GM21381 (cell line): ENCODE measurements at regions not wholly inside any gene's neighbourhood (a gene's known extent, or its start where the extent isn't known, plus 50 kb on each side); places are given as distances from the start of the nearest gene placed in this dataset.

Source experiments
- ATAC-seq: cut with Tn5 transposase; IDR thresholded peaks from one replicate; pipeline ENCODE4 v1.9.1; 2021; ENCODE audit warnings: mild to moderate bottlenecking, moderate library complexity; ENCODE audit not compliant: unreplicated experiment

DNA sequence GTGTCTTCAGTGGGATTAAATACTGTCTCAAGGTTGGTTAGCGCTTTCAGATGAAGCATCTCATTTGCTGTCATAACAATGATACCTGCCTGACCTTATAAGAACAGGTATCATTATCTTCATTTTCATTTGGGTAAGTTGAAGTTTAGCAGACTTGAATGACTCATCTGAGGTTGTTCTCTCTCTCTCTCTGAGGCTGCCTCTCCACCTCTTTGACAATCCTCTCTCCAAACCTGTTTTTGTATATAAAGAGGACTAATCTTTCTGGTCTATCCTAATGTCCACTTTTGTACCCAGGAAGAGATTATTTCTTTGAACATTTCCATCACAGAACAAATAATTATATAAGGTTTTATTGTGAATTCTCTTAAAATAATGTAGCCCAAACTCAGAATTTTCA, 291.4 kb downstream of the KLF6 start:
- ATAC-seq, result no peak

DNA sequence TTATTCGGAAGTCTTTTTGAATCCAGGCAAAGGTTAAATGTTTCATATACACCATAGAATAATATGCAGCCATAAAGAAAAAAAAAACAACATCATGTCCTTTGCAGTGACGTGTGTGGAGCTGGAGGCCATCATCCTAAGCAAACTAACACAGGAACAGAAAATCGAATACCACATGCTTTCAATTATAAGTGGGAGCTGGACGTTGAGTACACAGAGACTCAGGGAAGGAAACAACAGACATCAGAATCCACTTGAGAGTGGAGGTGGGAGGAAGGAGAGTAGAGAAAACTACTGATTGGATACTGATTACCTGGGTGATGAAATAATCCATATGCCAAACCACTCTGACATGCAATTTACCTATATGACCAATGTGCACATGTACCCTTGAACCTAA, 293.4 kb downstream of the KLF6 start:
- no peak for ATAC-seq

DNA sequence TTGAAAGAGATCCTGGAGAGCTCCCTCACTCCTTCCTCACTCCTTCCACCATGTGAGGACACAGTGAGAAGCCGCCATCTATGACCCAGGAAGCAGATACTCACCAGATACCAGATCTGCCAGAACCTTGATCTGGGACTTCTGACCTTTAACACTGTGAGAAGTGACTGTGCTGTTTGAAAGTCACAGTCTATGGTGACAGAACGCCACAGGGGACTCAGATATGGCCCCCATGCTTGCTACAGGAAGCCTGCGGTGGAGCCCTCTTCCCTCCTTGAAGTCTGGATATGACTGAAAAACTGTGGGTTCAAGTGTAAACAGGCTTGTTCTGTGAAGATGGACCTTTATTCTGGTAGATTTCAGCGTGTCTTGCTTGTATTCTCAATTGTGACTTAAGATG, 297.8 kb downstream of the KLF6 start:
- ATAC-seq, result no peak

DNA sequence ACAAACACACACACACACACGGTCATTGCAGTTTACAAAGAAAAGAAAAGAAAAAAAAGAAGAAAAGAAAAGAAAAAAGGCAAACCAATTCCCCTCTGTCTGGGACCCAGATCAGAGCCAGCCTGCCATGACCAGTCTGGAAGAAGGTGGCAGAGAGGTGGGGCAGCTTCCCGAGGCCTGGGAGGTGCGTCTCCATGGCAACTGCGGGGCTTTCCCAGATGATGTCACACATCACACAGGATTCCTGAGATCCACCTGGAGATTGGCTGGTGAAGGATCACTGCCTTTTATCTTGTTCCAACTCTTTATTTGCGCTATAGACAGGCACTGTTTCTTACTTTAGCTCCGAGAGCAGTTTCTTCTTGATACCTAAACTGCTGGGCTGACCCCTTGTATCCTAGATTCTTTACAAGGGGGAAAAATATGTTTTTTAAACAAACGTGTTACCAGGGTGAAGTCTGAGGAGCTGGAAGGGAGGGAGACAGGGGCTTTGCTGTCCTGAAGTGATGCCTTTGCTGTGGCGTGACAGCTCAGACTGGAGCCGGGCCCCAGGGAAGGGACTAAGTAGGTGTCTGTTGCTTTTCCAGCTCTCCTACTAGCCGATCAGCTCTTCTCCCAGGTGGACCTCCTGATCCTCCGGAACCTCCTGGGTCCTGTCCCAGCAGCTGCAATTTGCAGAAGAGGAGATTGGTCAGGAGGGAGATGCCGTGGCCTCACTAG, 298.5 kb downstream of the KLF6 start:
- no peak for ATAC-seq

DNA sequence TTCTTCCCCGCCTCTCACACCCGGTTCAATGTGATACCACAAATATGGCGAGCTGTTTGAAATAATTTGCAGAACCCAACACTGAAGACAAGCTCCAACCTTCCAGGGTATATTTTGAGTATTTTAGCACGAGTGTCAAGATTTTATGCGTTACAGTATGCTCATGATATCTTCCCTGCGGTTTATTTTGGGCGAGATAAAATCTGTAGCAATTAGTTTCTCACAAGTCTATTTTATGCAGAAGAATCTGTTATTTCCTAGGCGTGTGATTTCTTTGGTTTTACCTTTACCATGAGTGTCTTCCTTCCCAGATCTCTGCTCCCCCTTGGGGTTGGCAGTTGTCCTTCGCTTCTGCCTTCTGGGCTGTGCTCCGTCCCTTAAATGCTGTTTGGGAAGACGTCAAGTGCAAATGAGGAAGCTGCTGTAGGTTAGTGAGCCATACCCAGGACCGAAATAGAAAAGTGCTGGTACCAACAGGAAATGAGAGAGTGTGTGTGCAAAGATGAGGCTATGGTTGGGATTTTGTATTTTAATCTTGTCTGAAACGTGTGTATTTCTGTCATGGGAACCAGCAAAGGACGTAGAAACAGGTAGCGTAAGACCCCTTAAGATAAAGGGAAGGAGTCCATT, 299.8 kb downstream of the KLF6 start:
- ATAC-seq, result no peak

DNA sequence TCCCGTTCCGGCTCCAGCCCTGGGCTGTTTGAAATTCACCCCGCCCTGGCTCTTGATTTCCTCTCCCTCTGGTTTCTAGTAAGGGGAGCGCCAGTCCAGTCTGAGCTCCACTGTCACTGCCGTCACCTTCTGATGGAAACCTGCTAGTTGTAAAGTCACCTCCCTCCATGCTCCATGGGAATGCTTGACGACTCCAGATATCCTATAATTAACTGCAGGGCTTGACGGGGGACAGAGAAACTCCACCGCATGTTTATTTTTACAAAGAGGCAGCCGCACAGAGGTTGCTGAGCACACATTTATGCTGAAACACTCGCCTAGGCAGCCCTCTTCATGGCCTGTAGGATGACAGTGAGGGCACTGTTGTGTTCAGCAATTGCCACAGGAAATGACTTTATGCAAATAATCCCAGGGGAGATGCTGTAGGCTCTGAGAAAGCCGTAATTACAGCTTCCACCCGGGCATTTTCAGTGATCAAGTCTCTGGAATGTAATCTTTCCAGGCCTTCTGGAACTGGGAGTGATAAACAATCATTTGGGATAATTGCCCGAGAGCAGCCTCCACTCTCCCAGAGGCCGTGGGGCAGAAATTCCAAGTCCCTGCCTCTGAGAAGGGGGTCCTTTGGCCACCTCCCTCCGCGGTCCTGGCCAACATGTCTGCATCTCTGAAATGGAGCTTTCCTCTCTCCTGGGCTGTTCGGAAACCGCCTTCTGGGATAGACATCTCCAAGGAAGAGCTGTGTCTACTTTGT, 300.5 kb downstream of the KLF6 start:
- ATAC-seq, result peak; percentile 77

DNA sequence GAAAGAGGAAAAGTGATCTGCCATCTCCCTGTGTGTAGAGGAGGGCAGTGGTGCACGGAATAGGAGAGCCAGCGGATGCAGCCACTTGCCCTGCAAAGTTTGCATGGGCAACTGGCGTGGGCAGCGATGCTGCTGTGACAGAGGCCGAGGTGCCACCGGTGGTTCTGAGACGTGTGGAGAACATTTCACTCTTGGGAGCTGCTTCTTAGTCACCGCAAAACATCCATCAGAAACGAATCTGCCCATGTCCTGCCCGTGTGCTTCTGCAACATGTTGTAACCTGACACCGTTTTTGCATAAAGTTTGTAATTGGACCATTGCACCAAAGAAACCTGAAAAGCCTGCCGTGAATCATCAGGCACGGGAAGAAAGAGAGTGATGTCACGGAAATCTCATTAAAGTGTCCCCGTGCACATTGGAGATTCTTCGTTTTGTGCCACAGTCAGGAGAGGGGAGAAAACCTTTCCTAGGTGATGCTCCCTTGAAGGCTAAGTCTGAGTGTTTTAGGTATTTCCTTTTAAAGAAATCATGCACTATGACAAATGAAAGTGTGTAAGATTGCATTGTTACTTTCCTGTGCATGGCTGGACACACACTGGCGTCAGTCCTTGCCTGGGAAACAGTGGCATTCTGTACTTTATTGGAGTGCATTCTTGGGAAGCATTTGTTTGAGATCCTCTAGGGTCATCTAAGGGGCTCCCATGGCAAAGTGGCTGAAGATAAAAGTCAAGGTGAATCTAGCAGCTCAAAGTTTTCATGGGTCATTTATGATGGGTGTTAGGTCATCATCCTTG, 302.6 kb downstream of the KLF6 start:
- ATAC-seq, result peak; percentile 35

DNA sequence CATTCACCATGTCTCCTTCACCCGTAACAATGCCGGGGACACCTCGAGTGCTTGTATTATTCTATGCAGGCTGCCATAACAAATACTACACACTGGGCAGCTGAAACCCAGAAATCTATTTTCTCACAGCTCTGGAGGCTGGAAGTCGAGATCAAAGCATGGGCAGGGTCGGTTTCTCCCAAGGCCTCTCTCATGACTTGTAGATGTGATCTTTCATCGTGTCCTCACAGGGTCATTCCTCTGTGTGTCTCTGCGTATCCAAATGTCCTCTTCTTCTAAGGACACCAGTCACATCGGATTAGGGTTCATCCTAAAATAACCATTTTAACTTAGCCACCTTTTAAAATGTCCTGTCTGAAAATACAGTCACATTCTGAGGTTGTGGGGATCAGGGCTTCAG, 303.5 kb downstream of the KLF6 start:
- ATAC-seq, result no peak

DNA sequence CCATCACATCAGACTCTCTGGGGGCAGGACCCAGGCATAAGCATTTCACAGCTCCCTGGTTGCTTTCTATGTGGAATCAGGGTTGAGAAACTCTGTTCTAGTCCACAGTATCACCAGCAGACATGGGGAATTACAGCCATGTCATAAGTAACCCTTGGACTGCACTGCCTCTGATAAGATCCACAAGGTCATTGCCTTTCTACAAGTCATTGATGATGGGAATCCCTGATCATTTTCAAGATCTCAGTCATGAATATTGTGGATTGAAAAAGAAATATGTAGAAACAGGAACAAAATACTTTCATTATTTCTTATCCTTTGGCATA, 304.1 kb downstream of the KLF6 start:
- ATAC-seq, result no peak

DNA sequence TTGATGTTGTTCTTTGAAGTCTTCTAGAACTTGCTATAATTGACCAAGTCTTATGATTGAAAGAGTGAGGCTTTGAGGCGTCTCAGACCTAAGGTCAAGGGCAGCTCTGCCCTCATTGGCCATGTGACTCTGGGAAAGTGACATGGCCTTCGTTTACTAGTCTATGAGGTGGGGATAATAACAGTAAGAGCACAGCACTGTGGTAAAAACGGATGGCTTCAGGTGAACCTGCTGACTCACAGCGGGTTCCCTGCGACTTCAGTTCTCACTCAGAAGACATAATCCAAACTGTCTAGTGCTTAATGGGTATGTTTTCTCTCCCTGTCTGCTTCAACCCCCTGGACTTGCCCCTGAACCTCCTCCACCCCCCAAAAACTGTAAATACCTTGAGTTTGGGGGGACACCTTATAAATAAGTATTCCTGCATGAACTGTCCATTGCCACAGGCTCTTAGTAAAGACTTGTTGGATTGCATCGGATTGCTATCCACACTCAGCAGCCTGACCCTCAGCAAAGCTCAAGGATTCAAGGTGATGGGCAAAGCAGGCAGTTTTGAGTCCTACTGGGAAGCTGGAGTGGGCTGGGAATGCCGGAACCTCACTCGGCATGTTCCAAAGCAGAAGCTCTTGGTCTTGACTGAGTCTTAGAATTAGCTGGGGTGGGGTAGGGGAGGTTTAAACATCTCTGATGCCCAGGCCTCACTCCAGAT, 304.6 kb downstream of the KLF6 start:
- ATAC-seq, result no peak

DNA sequence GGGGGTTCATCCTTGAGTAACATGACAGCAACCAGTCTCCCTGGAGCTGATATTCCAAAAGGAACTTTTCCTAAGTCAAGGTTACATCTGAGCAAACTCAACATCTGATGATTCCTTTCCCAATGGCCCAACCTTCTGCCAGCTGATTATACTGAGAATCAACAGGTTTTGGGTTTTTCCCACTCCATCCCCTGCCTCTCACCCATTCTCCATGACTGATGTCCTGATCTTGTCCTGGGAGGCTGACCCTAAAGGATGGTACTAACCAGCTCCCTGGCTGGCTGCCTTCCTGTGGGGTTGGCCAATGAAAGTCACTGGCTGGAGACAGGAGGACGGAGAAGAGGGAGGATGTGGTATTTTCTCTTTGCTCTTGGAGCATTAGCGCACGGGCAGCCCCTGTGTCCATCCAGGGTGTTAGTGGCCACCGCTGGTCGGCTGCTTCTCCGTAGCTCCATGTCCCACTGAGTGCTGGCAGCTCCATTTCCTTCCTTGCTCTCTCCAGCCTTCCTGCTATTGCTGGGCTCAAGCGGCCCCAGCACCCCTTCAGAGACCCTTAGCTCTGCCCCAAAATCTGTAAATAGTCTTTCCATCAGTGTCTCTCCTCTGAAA, 306.2 kb upstream of the PITRM1 start:
- no peak for ATAC-seq

DNA sequence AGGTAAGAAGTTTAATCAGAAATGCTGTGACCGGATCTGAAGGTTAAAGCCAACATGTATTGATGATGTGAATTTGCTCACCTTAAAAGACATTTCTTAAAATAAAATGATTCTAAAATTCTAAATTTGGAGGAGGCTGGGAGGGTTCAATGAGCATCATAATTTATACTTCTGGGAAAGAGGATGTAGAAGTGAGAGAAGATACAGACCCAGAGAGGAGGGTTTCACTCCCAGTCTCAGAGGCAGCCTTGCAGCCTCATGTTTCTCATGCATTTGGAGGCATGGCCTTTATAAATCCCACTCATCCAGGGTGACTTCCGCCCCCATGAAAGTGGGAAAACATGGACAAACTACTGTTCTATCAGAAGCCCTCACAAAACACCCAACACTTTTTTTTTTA, 305.6 kb upstream of the PITRM1 start:
- peak; percentile 55 for ATAC-seq

DNA sequence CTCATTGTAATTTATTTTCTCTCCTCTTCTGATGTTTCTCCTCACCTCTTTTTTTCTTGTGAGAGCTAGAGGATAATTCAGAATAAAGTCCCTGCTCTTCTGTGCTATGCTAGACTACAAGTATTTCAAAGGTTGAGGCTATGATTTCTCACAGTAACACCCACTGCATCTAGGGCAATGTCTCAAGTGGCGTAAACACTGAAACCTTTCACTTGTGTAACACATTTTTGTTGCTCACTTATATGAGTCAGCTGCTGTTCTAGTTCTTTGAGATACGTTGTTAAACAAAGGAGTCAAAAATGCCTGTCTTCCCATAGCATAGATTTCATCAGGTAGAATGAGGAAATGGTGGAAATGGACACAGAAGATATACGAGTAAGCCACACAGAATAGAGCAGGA, 305.1 kb upstream of the PITRM1 start:
- ATAC-seq, result peak; percentile 46

DNA sequence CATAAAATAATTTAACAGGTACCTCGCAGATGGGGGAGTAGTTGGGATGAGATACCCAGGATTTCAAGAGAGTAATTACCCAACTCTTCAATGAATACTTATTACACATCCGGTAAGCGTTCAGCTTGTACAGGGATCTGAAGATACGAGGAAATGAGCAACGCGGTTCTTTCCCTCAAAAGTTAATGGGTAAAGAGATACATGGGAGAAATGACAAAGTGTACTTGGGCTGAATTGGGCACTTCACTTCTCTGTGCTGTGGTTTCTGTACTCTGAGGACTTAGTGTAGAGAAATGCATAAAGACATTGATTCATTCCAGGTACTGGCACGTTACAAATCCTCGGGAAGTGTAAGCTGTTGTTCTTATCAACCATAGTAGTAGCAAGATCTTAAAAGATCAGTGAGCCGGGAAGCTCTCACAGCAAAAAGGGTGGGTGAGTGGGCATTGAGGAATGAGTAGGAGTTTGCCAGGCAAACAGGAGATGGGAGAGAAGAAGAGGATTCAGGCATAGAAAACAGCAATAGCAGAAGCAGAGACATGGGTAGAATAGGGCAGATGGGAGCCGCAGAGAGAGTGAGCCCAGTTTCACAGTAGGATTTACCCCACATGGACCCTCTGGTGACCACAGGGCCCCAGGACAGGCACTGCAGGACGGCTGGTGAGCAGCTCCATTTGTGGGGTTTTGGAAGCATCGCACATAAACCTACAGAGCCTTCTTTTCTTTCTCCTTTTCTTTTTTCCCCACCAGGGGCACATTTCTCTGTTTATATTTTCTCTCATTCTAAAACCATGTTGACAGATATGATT, 304.3 kb upstream of the PITRM1 start:
- ATAC-seq, result no peak

DNA sequence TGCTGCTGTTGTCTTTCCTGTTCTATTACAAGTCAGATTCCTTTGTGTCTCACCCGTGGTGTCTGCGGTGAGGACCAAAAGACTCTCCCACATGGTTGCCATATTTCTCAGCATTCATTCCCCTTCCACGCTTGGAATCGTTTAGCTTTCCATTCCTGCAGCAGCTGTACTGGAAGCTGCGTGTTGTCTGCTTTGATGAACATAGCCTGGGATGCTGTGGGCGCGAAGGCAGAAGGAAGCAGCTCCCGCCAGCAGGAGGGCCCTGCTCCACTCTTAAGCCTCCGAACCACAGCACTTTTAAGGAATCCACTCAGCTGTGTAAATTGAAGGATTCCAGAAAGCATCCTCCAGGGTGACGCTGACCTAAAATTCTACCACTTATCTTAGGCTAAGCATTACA, 303.6 kb upstream of the PITRM1 start:
- ATAC-seq, result no peak

DNA sequence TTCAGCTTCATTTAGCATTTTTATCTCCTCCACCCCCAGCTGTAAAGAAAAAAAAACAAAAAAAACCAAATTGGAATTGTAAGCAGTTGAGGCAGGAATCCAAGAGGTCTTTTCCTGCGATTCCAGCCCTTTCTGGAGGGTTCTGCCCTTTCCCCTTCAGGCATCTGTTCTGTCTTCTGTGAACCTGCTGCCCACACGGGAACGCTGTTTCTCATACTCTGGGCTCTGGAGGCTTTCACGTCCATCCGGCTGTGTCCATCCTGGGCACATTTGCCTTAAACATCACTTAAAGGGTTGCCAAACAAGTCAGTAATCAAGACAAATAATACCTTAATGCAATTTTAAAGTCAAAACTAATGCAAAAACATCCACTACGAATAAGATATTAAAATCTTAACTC, 302.8 kb upstream of the PITRM1 start:
- ATAC-seq, result no peak

DNA sequence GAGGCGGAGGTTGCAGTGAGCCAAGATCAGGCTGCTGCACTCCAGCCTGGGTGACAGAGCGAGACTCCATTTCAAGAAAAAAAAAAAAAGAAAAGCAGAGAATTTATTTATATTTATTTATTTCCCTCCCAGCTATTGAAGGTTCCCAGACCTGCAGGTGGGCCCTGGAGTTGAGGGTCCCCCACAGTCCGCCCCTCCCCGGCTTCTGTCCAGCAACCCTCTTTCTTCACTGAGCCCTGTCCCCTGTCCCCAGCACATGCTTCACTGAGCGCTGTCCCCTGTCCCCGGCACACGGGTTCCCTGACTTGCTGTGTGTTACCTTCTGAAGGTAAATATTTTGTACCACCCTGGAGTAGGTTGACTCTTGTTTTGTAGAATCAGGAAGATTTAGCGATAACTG, 301.7 kb upstream of the PITRM1 start:
- no peak for ATAC-seq

DNA sequence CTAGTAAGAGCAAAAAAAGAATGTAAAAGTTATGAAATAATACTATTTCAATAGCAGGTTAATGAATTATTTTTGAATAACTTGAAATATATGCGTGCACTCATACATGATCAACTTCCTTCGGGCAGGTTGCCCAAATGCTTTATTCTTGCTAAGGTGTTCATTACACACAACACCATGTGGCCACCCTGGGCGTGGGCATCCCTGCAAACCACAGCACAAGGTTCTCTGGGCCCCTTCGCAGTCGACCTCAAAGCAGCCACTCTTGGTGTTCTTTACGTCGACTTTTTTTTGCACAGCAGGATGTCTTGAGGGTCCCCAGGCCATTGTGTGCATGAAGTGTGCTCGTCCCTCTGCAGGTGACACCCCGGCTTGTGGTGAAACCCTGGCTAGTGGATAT, 300.7 kb upstream of the PITRM1 start:
- ATAC-seq, result no peak

DNA sequence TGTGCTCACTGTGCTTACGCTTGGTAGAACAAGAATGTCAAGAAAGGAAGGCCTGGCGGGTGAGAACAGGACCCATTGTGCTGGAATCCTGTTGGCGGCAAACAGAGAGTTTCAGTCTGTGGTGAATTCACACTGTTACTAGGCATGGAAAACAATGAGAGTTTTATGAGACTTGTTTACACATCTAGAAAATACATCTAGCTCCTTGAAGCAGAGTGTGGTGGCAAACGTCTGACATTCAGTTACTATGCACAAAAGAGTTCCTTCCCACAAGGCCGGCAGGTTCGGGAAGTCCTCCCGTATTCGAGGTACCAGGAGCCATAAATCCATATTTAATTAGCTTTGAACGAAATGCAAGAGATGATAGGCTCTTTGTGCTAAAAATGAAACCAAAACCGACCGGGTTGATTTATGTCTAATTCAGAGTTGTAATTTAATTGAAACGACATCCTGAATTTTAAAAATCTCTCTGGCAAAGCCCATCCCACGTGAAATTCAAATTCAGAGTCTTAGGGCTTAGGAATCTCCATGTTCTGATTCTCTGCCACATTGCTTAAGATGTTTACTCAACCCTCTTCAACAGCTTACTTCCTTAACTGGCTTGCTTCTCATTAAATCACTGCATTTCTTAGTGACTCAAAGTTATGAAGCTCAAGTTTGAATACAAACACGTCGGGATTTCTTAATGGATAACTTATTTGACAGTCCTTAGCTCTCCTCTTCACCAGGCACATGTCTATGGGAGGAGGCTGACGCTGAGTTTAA, 299.9 kb upstream of the PITRM1 start:
- ATAC-seq, result no peak
